ENCODE measurements at regions not wholly inside any gene's neighbourhood (a gene's known extent, or its start where the extent isn't known, plus 50 kb on each side); places are given as distances from the start of the nearest gene placed in this dataset.

GRCh38 chr3:18264853-18265252, 160.3 kb downstream of the SATB1 start:
- no peak overlapping the region for H2AK5ac ChIP-seq (ENCODE audit: insufficient read length, low read length)
- H3K18ac ChIP-seq (ENCODE audit: insufficient read length, low read depth, low read length): no peak overlapping the region
- Mint-ChIP-seq H3K4me1 (peaks cover 0 to 4% of the 10 kb centered on the region in 2 experiments; a peak in 1 of 4 replicates), H3K36me3 (ENCODE audit: insufficient read depth in 1 of 3, low read depth in 3 of 3) (no peaks in the 10 kb centered on the region), H3K27me3 (ENCODE audit: low read depth) (no peaks in the 10 kb centered on the region), H3K9me3 (no peaks in the 10 kb centered on the region), H3K4me3 (no peak overlapping the region), H3K27ac (no peak overlapping the region)
- H2AFZ ChIP-seq (ENCODE audit: low read length): no peak overlapping the region
- no peak overlapping the region for H2BK12ac ChIP-seq (ENCODE audit: insufficient read length, low read depth, low read length)
- no peak overlapping the region for H2BK15ac ChIP-seq (ENCODE audit: low read depth, low read length)
- no peak overlapping the region for H3K23ac ChIP-seq (ENCODE audit: insufficient read length, low read depth, low read length)
- no peak overlapping the region for H4K8ac ChIP-seq (replicated peaks; ENCODE audit: insufficient read length, low read depth, low read length)
- H4K20me1 ChIP-seq (ENCODE audit: control insufficient read depth, insufficient read depth, insufficient read length): no peaks in the 10 kb centered on the region
- no peak overlapping the region for H3K14ac ChIP-seq (ENCODE audit: insufficient read depth, low read length)
- H4K5ac ChIP-seq (ENCODE audit: insufficient read length, low read depth, low read length): no peak overlapping the region
- H3K27me3 ChIP-seq (ENCODE audit: insufficient read depth, low read length): no peaks in the 10 kb centered on the region
- H4K91ac ChIP-seq (ENCODE audit: insufficient read length, low read depth, low read length): no peak overlapping the region
- no peak overlapping the region for H2BK5ac ChIP-seq (ENCODE audit: insufficient read length, low read length)
- H2BK120ac ChIP-seq (ENCODE audit: low read depth, low read length, poor library complexity, severe bottlenecking): no peak overlapping the region
- no peak overlapping the region for H3K4ac ChIP-seq (ENCODE audit: low read depth, low read length)
- DNase-seq: no peak
- H3K79me1 ChIP-seq (ENCODE audit: insufficient read depth, low read depth, low read length, poor library complexity, severe bottlenecking): no peaks in the 10 kb centered on the region
- H3K9me3 ChIP-seq (ENCODE audit: control insufficient read depth, low read depth, low read length): no peaks in the 10 kb centered on the region
- H3K27ac ChIP-seq (ENCODE audit: insufficient read length, low read depth, low read length): no peak overlapping the region
- H3T11ph ChIP-seq (ENCODE audit: low read length): no peak overlapping the region
- H2BK20ac ChIP-seq (ENCODE audit: low read depth, low read length, poor library complexity, severe bottlenecking): no peak overlapping the region
- no peak for TF ChIP-seq CTCF (conservative IDR thresholded peaks at IDR 0.05)
- no peak overlapping the region for H3K4me2 ChIP-seq (ENCODE audit: insufficient read depth, insufficient read length, low read length)
- no peaks in the 10 kb centered on the region for H3K79me2 ChIP-seq (ENCODE audit: insufficient read depth, low read length)
- no CpG with 5 or more reads among the region's 1 CpG for WGBS (ENCODE audit: extremely low coverage, insufficient read length, low lambda C conversion rate)
- no peaks in the 10 kb centered on the region for H3K4me1 ChIP-seq (ENCODE audit: insufficient read depth, low read length)
- no peaks in the 10 kb centered on the region for H3K23me2 ChIP-seq (ENCODE audit: insufficient read length, low read depth, low read length, poor library complexity, severe bottlenecking)
- H3K9ac ChIP-seq (ENCODE audit: extremely low read depth, insufficient read length, low read length): no peak overlapping the region
- H3K56ac ChIP-seq (ENCODE audit: insufficient read length, low read depth, low read length): no peak overlapping the region
